Right lobe of liver (tissue), 6 donors: ENCODE measurements at regions not wholly inside any gene's neighbourhood (a gene's known extent, or its start where the extent isn't known, plus 50 kb on each side); places are given as distances from the start of the nearest gene placed in this dataset.

Source experiments
- ATAC-seq, 4 donors: fragments of 200-7000 bp; cut with Tn5 transposase; one replicate each; pipeline ENCODE4 v1.9.1; 2020; ENCODE audit warnings: mild to moderate bottlenecking in 4 of 4, moderate library complexity in 4 of 4
- DNase-seq, 3 donors: peaks; one replicate each; pipeline ENCODE4 v3.0.0-alpha.2; 2020
- H3K27ac ChIP-seq, 3 donors: fragments of 200-600 bp; one replicate each; pipeline ENCODE4 v1.8.0; 2022
- H3K27me3 ChIP-seq, 2 donors: fragments of 200-600 bp; one replicate each; pipeline ENCODE4 v1.8.0; 2022
- H3K36me3 ChIP-seq, 4 donors: fragments of 200-600 bp; sonication (generic) in 1 of 4; one replicate each; pipeline versions ENCODE4 v1.5.1 to v1.8.0; 2017 to 2022; ENCODE audit warnings: control low read depth in 1 of 4
- H3K4me1 ChIP-seq, 4 donors: fragments of 200-600 bp; sonication (generic) in 1 of 4; one replicate each; pipeline versions ENCODE4 v1.5.1 to v1.8.0; 2017 to 2022; ENCODE audit warnings: control low read depth in 1 of 4
- H3K4me3 ChIP-seq, 3 donors: fragments of 200-600 bp; one replicate each; pipeline ENCODE4 v1.8.0; 2022
- H3K9me3 ChIP-seq, 4 donors: fragments of 200-600 bp; sonication (generic) in 1 of 4; one replicate each; pipeline versions ENCODE4 v1.5.1 to v1.8.0; 2017 to 2022; ENCODE audit warnings: control low read depth in 1 of 4
- POLR2A ChIP-seq: fragments of 450-650 bp; IDR thresholded peaks from one replicate; pipeline ENCODE4 v1.6.1; 2017; ENCODE audit warnings: antibody characterized with exemption, mild to moderate bottlenecking
- WGBS: methylation state at CpG from one replicate; pipeline ENCODE4 v1.1.6; 2018; ENCODE audit warnings: low coverage, low lambda C conversion rate; ENCODE audit not compliant: insufficient coverage; ENCODE audit errors: missing lambda C conversion rate; 5-methylcytosine and 5-hydroxymethylcytosine counted together
- intact Hi-C, 2 donors: fragments of 100-400 bp; cut with DNase I; formaldehyde crosslinking; loops; one replicate each; pipeline versions ENCODE4 v1.11.2 to v1.14.1; 2022
- TF ChIP-seq, protein P1 (sequence below), 4 donors: fragments of 200-600 bp in 3 of 4; fragments of 450-650 bp in 1 of 4; IDR thresholded peaks; one replicate each; pipeline versions ENCODE4 v1.5.1 to v1.8.0; 2016 to 2022; ENCODE audit warnings: antibody characterized with exemption in 4 of 4, mild to moderate bottlenecking in 2 of 4
- donor health status: DM: no; HTN: yes; CAD: no.
- donor health status: DM: no; HTN: no; CAD: no.
- donor health status: DM: no; HTN: no; CAD: no.
- donor health status: DM: no; HTN: yes; CAD: no.
- donor health status: DM: no; HTN: yes; CAD: no.

GRCh38 chr3:107946700-107947099 is 144.1 kb downstream of the CD47 start:
- no peak overlapping the region for H3K27ac ChIP-seq
- no peaks in the 10 kb centered on the region for H3K27me3 ChIP-seq
- no peak overlapping the region for H3K4me3 ChIP-seq
- no peaks in the 10 kb centered on the region for H3K4me1 ChIP-seq
- intact Hi-C loops: no loop called here
- DNase-seq: no peak
- no peaks in the 10 kb centered on the region for H3K9me3 ChIP-seq
- no peak for TF ChIP-seq POLR2A
- TF ChIP-seq, protein P1, sequence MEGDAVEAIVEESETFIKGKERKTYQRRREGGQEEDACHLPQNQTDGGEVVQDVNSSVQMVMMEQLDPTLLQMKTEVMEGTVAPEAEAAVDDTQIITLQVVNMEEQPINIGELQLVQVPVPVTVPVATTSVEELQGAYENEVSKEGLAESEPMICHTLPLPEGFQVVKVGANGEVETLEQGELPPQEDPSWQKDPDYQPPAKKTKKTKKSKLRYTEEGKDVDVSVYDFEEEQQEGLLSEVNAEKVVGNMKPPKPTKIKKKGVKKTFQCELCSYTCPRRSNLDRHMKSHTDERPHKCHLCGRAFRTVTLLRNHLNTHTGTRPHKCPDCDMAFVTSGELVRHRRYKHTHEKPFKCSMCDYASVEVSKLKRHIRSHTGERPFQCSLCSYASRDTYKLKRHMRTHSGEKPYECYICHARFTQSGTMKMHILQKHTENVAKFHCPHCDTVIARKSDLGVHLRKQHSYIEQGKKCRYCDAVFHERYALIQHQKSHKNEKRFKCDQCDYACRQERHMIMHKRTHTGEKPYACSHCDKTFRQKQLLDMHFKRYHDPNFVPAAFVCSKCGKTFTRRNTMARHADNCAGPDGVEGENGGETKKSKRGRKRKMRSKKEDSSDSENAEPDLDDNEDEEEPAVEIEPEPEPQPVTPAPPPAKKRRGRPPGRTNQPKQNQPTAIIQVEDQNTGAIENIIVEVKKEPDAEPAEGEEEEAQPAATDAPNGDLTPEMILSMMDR (IDR thresholded peaks at IDR 0.05): no peak
- ATAC-seq: no peak
- H3K36me3 ChIP-seq: no peaks in the 10 kb centered on the region
- 100% methylated on average over 1 of the region's 1 CpG for WGBS

DNA sequence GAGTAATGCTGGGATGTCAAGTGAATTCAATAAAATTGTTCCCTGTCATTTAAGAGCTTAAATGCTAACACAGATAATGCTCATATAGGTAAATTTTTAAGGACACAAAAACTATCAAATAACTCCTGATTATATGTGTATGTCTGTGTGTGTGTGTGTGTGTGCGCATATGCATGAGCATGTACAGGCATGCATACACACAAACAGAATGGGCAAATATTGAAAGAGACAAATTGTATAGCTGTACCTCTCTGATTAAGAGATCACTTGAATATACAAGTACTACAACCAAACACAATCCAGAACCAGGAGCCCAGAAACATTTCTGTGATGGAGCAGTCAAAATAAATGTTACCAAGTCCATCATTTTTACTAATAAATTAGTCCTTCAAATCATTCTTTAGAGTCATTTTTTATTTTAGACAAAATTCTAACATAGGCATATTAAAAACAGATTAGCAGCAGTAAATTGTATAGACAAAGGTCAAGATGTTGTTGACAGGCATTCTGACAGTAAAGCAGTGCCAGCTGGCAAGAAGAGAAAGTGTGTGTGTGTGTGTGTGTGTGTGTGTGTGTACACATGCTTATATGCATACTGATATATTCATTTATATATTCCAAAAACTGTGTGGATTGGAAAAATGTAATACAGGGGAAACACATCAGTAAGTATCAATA is 145.3 kb downstream of the CD47 start:
- Histone ChIP-seq H3K36me3 (no peaks in the 10 kb centered on the region), H3K27ac (no peak overlapping the region), H3K4me1 (no peaks in the 10 kb centered on the region), H3K27me3 (no peaks in the 10 kb centered on the region), H3K9me3 (no peaks in the 10 kb centered on the region), H3K4me3 (no peak overlapping the region)
- TF ChIP-seq POLR2A: no peak
- TF ChIP-seq, protein P1 (IDR thresholded peaks at IDR 0.05): no peak
- ATAC-seq (no peak), DNase-seq (no peak)
- 100% methylated on average over 1 of the region's 1 CpG for WGBS
- intact Hi-C loops: no loop called here

GRCh38 chr3:107943786-107944523 is 146.9 kb downstream of the CD47 start:
- Histone ChIP-seq H3K4me3 (no peak overlapping the region), H3K27me3 (no peaks in the 10 kb centered on the region), H3K4me1 (no peaks in the 10 kb centered on the region), H3K36me3 (no peaks in the 10 kb centered on the region), H3K9me3 (no peaks in the 10 kb centered on the region), H3K27ac (no peak overlapping the region)
- DNase-seq: no peak
- intact Hi-C loops: no loop called here
- no peak for ATAC-seq
- TF ChIP-seq, protein P1 (IDR thresholded peaks at IDR 0.05): no peak
- no peak for TF ChIP-seq POLR2A
- 87% methylated on average over 3 of the region's 5 CpGs for WGBS

- H3K4me3 ChIP-seq: no peak overlapping the region
- DNase-seq: no peak
- WGBS: 81% methylated on average over 5 of the region's 5 CpGs
- H3K27ac ChIP-seq: no peak overlapping the region
- TF ChIP-seq, protein P1 (IDR thresholded peaks at IDR 0.05): no peak
- TF ChIP-seq POLR2A: no peak
- no peak for ATAC-seq
- no peaks in the 10 kb centered on the region for H3K27me3 ChIP-seq
- no peaks in the 10 kb centered on the region for H3K36me3 ChIP-seq
- intact Hi-C loops: no loop called here
- H3K4me1 ChIP-seq: no peaks in the 10 kb centered on the region
- H3K9me3 ChIP-seq: no peaks in the 10 kb centered on the region
Measured at GRCh38 chr3:107942951-107943749, 147.7 kb downstream of the CD47 start.
